Ovary (tissue), 3 donors: ENCODE measurements at regions not wholly inside any gene's neighbourhood (a gene's known extent, or its start where the extent isn't known, plus 50 kb on each side); places are given as distances from the start of the nearest gene placed in this dataset.

ENCODE experiments used
- EP300 ChIP-seq: sonication (generic); formaldehyde crosslinking; IDR thresholded peaks from one replicate; pipeline ENCODE4 v1.6.1; 2017; ENCODE audit warnings: antibody characterized with exemption
- POLR2A ChIP-seq: fragments of 450-650 bp; IDR thresholded peaks from one replicate; pipeline ENCODE4 v1.6.1; 2017; ENCODE audit warnings: antibody characterized with exemption, mild to moderate bottlenecking, moderate library complexity
- TF ChIP-seq, protein P1 (sequence below), 3 donors: fragments of 450-650 bp in 2 of 3; fragments of 200-600 bp in 1 of 3; IDR thresholded peaks; one replicate each; pipeline versions ENCODE4 v1.5.1 to v1.8.0; 2016 to 2022; ENCODE audit warnings: antibody characterized with exemption in 3 of 3, mild to moderate bottlenecking in 1 of 3
- donor health status: DM: no; HTN: no; CAD: no.

DNA sequence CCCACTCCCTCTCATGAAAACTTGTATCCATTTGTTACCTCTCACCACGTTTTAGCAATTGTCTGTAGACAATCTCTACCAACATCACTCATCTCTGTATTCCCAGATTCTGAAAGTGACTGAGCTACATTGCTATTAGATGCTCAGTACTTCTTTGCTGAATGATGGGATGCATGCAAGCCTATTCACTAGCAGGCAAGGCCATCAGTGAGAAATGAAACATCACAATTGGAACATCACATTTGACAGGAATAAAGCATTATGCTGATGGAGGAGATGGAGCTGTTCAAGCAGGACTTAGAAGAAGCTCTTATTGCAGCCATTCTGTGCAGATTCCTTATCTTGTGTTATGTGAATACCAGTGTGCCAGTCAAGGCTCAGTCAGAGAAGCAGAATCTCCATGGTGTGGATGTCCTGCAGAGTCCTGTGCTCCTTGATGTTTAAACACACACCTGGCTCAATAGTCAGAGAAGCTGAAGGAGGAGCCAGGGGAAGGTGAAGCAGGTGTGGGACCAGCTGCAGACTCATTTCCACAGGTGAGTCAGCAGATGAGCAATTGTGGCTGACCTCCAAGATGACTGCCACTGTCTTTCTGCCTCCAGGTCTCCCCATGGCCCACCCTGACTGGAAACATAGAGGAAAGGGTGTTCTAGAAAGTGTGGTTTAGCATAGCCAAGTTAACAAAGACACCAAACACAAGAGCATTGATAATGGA, 965.5 kb downstream of the GRID1 start:
- TF ChIP-seq, protein P1, sequence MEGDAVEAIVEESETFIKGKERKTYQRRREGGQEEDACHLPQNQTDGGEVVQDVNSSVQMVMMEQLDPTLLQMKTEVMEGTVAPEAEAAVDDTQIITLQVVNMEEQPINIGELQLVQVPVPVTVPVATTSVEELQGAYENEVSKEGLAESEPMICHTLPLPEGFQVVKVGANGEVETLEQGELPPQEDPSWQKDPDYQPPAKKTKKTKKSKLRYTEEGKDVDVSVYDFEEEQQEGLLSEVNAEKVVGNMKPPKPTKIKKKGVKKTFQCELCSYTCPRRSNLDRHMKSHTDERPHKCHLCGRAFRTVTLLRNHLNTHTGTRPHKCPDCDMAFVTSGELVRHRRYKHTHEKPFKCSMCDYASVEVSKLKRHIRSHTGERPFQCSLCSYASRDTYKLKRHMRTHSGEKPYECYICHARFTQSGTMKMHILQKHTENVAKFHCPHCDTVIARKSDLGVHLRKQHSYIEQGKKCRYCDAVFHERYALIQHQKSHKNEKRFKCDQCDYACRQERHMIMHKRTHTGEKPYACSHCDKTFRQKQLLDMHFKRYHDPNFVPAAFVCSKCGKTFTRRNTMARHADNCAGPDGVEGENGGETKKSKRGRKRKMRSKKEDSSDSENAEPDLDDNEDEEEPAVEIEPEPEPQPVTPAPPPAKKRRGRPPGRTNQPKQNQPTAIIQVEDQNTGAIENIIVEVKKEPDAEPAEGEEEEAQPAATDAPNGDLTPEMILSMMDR (IDR thresholded peaks at IDR 0.05), result no peak
- TF ChIP-seq POLR2A (no peak), EP300 (no peak)
